ENCODE measurements at regions not wholly inside any gene's neighbourhood (a gene's known extent, or its start where the extent isn't known, plus 50 kb on each side); places are given as distances from the start of the nearest gene placed in this dataset.

GRCh38 chr20:7257099-7257498 lies 489.6 kb downstream of the BMP2 start:
- H3K9me3 Mint-ChIP-seq = no peaks in the 10 kb centered on the region
- intact Hi-C loops (cut with micrococcal nuclease) = no loop called here
- no peaks in the 10 kb centered on the region for H3K4me1 Mint-ChIP-seq (ENCODE audit: low read depth)
- no peak overlapping the region for H3K27ac Mint-ChIP-seq
- no peaks in the 10 kb centered on the region for H3K27me3 Mint-ChIP-seq
- no peak overlapping the region for H3K4me3 Mint-ChIP-seq
- H3K36me3 Mint-ChIP-seq (ENCODE audit: low read depth) = no peaks in the 10 kb centered on the region

- Mint-ChIP-seq H3K4me1 (ENCODE audit: low read depth) (no peaks in the 10 kb centered on the region), H3K36me3 (ENCODE audit: low read depth) (no peaks in the 10 kb centered on the region), H3K27ac (no peak overlapping the region), H3K9me3 (no peaks in the 10 kb centered on the region), H3K4me3 (no peak overlapping the region), H3K27me3 (no peaks in the 10 kb centered on the region)
- intact Hi-C loops (cut with micrococcal nuclease) = no loop called here
These were observed 490.4 kb downstream of the BMP2 start for GRCh38 chr20:7257692-7258466.

GRCh38 chr20:7262803-7263202 lies 495.3 kb downstream of the BMP2 start:
- intact Hi-C loops (cut with micrococcal nuclease) = no loop called here
- no peaks in the 10 kb centered on the region for H3K4me1 Mint-ChIP-seq (ENCODE audit: low read depth)
- no peak overlapping the region for H3K4me3 Mint-ChIP-seq

GRCh38 chr20:7264137-7264536 lies 496.7 kb downstream of the BMP2 start:
- no peak overlapping the region for H3K4me3 Mint-ChIP-seq
- no peaks in the 10 kb centered on the region for H3K36me3 Mint-ChIP-seq (ENCODE audit: low read depth)
- H3K27ac Mint-ChIP-seq = no peak overlapping the region
- H3K4me1 Mint-ChIP-seq (ENCODE audit: low read depth) = no peaks in the 10 kb centered on the region
- H3K9me3 Mint-ChIP-seq = no peaks in the 10 kb centered on the region
- H3K27me3 Mint-ChIP-seq = no peaks in the 10 kb centered on the region
- intact Hi-C loops (cut with micrococcal nuclease) = no loop called here

More at GRCh38 chr20:7262803-7263202, 495.3 kb downstream of the BMP2 start:
- Mint-ChIP-seq H3K9me3 (no peaks in the 10 kb centered on the region), H3K27ac (no peak overlapping the region), H3K36me3 (ENCODE audit: low read depth) (no peaks in the 10 kb centered on the region), H3K27me3 (no peaks in the 10 kb centered on the region)

GRCh38 chr20:7269452-7269851 lies 502.0 kb downstream of the BMP2 start:
- Mint-ChIP-seq H3K27me3 (no peaks in the 10 kb centered on the region), H3K4me3 (no peak overlapping the region), H3K36me3 (ENCODE audit: low read depth) (no peaks in the 10 kb centered on the region), H3K9me3 (no peaks in the 10 kb centered on the region), H3K4me1 (ENCODE audit: low read depth) (no peaks in the 10 kb centered on the region), H3K27ac (no peak overlapping the region)
- intact Hi-C loops (cut with micrococcal nuclease) = no loop called here

- no peaks in the 10 kb centered on the region for H3K27me3 Mint-ChIP-seq
- H3K4me3 Mint-ChIP-seq = no peak overlapping the region
- H3K9me3 Mint-ChIP-seq = no peaks in the 10 kb centered on the region
- no peaks in the 10 kb centered on the region for H3K4me1 Mint-ChIP-seq (ENCODE audit: low read depth)
- H3K36me3 Mint-ChIP-seq (ENCODE audit: low read depth) = no peaks in the 10 kb centered on the region
- no peak overlapping the region for H3K27ac Mint-ChIP-seq
- intact Hi-C loops (cut with micrococcal nuclease) = no loop called here
These were observed 505.0 kb downstream of the BMP2 start for GRCh38 chr20:7272512-7272911.

- H3K4me1 Mint-ChIP-seq (ENCODE audit: low read depth) = no peaks in the 10 kb centered on the region
- intact Hi-C loops (cut with micrococcal nuclease) = no loop called here
- no peaks in the 10 kb centered on the region for H3K36me3 Mint-ChIP-seq (ENCODE audit: low read depth)
- H3K9me3 Mint-ChIP-seq = no peaks in the 10 kb centered on the region
- no peak overlapping the region for H3K27ac Mint-ChIP-seq
- no peaks in the 10 kb centered on the region for H3K27me3 Mint-ChIP-seq
- no peak overlapping the region for H3K4me3 Mint-ChIP-seq
These were observed 507.4 kb downstream of the BMP2 start for GRCh38 chr20:7274870-7275269.

GRCh38 chr20:7275645-7276237 lies 508.3 kb downstream of the BMP2 start:
- H3K27me3 Mint-ChIP-seq = no peaks in the 10 kb centered on the region
- intact Hi-C loops (cut with micrococcal nuclease) = no loop called here
- H3K4me3 Mint-ChIP-seq = no peak overlapping the region
- no peak overlapping the region for H3K27ac Mint-ChIP-seq
- H3K36me3 Mint-ChIP-seq (ENCODE audit: low read depth) = no peaks in the 10 kb centered on the region
- no peaks in the 10 kb centered on the region for H3K4me1 Mint-ChIP-seq (ENCODE audit: low read depth)
- no peaks in the 10 kb centered on the region for H3K9me3 Mint-ChIP-seq

- intact Hi-C loops (cut with micrococcal nuclease) = loop anchor here (5.0 kb wide), 2 partner anchors 519 to 1144 kb away; partner anchors contain the start of gene BMP2
- H3K9me3 Mint-ChIP-seq = no peaks in the 10 kb centered on the region
- no peaks in the 10 kb centered on the region for H3K36me3 Mint-ChIP-seq (ENCODE audit: low read depth)
- no peak overlapping the region for H3K4me3 Mint-ChIP-seq
- H3K27me3 Mint-ChIP-seq = no peaks in the 10 kb centered on the region
- H3K4me1 Mint-ChIP-seq (ENCODE audit: low read depth) = no peaks in the 10 kb centered on the region
- no peak overlapping the region for H3K27ac Mint-ChIP-seq
These were observed 518.6 kb downstream of the BMP2 start for GRCh38 chr20:7285918-7286556.

GRCh38 chr20:7291323-7291943 lies 523.9 kb downstream of the BMP2 start:
- Mint-ChIP-seq H3K4me1 (ENCODE audit: low read depth) (no peaks in the 10 kb centered on the region), H3K36me3 (ENCODE audit: low read depth) (no peaks in the 10 kb centered on the region), H3K27ac (no peak overlapping the region), H3K27me3 (no peaks in the 10 kb centered on the region), H3K9me3 (no peaks in the 10 kb centered on the region), H3K4me3 (no peak overlapping the region)
- intact Hi-C loops (cut with micrococcal nuclease) = no loop called here

- no peaks in the 10 kb centered on the region for H3K9me3 Mint-ChIP-seq
- H3K4me3 Mint-ChIP-seq = no peak overlapping the region
- intact Hi-C loops (cut with micrococcal nuclease) = no loop called here
- H3K27me3 Mint-ChIP-seq = no peaks in the 10 kb centered on the region
- no peaks in the 10 kb centered on the region for H3K36me3 Mint-ChIP-seq (ENCODE audit: low read depth)
- no peaks in the 10 kb centered on the region for H3K4me1 Mint-ChIP-seq (ENCODE audit: low read depth)
- no peak overlapping the region for H3K27ac Mint-ChIP-seq
These were observed 524.5 kb downstream of the BMP2 start for GRCh38 chr20:7291946-7292345.

- H3K9me3 Mint-ChIP-seq = no peaks in the 10 kb centered on the region
- H3K36me3 Mint-ChIP-seq (ENCODE audit: low read depth) = no peaks in the 10 kb centered on the region
- no peaks in the 10 kb centered on the region for H3K4me1 Mint-ChIP-seq (ENCODE audit: low read depth)
- no peaks in the 10 kb centered on the region for H3K27me3 Mint-ChIP-seq
- no peak overlapping the region for H3K4me3 Mint-ChIP-seq
- intact Hi-C loops (cut with micrococcal nuclease) = no loop called here
- H3K27ac Mint-ChIP-seq = no peak overlapping the region
These were observed 527.4 kb downstream of the BMP2 start for GRCh38 chr20:7294816-7295360.

- H3K4me3 Mint-ChIP-seq = no peak overlapping the region
- H3K27me3 Mint-ChIP-seq = no peaks in the 10 kb centered on the region
- H3K4me1 Mint-ChIP-seq (ENCODE audit: low read depth) = no peaks in the 10 kb centered on the region
- intact Hi-C loops (cut with micrococcal nuclease) = no loop called here
- H3K27ac Mint-ChIP-seq = no peak overlapping the region
- H3K9me3 Mint-ChIP-seq = no peaks in the 10 kb centered on the region
- no peaks in the 10 kb centered on the region for H3K36me3 Mint-ChIP-seq (ENCODE audit: low read depth)
These were observed 534.3 kb downstream of the BMP2 start for GRCh38 chr20:7301807-7302206.

- no peaks in the 10 kb centered on the region for H3K36me3 Mint-ChIP-seq (ENCODE audit: low read depth)
- no peak overlapping the region for H3K27ac Mint-ChIP-seq
- H3K27me3 Mint-ChIP-seq = no peaks in the 10 kb centered on the region
- H3K4me1 Mint-ChIP-seq (ENCODE audit: low read depth) = no peaks in the 10 kb centered on the region
- intact Hi-C loops (cut with micrococcal nuclease) = no loop called here
- H3K9me3 Mint-ChIP-seq = no peaks in the 10 kb centered on the region
- no peak overlapping the region for H3K4me3 Mint-ChIP-seq
These were observed 534.8 kb downstream of the BMP2 start for GRCh38 chr20:7302250-7302649.
